Bronchial epithelial cell (primary cell): ENCODE measurements at regions not wholly inside any gene's neighbourhood (a gene's known extent, or its start where the extent isn't known, plus 50 kb on each side); places are given as distances from the start of the nearest gene placed in this dataset.
"Not testable (repeated sequence)": the region's sequence is repeated elsewhere in the genome, so short reads cannot be mapped to it uniquely, and the experiment has no call there.

Experiments
- DNase-seq: peaks from one replicate; pipeline ENCODE4 v3.0.0-alpha.2; 2010; ENCODE audit warnings: low read depth
- FAIRE-seq: peaks from 2 replicates; lab custom pipeline; 2011; peaks lifted over from hg19 to GRCh38; lab: Jason Lieb, UNC
- H3K27me3 ChIP-seq: 2 replicates; pipeline ENCODE4 v1.5.1; 2011; ENCODE audit warnings: low read length; ENCODE audit not compliant: control insufficient read depth, insufficient read depth
- H3K36me3 ChIP-seq: 2 replicates; pipeline ENCODE4 v1.5.1; 2011; ENCODE audit warnings: low read length; ENCODE audit not compliant: control insufficient read depth, insufficient read depth
- H3K4me3 ChIP-seq: 2 replicates; pipeline ENCODE4 v1.5.1; 2011; ENCODE audit warnings: mild to moderate bottlenecking, low read depth, low read length, control low read depth
- TF ChIP-seq, protein P1 (sequence below): IDR thresholded peaks from 2 replicates; pipeline ENCODE4 v1.5.1; 2011; ENCODE audit warnings: mild to moderate bottlenecking, moderate library complexity, low read length, control low read depth, inconsistent platforms; ENCODE audit not compliant: insufficient read depth, severe bottlenecking

DNA sequence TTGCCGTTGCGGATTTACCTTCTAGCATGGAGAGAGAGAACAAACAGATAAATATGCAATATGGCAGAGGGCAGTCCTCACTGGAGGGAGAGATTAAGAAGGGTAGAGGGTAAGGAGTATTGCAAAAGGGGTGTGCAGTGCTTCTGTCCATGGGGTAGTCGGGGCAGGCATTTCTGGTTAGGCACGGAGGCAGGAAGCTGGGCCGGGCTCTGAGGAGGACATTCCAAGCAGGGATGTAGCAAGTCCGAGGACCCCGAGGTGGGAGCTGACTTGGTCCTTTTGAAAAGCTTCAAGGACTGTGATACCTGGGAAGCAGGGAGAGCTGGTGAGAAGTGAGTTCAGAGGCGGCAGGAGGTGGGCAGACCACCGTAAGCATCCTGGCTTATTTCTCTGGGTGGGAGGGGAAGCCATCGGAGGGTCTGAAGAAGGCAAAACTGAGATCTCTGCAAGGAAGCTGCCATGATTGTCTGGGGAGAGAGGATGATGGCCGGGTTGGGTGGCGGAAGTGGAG lies 214.9 kb downstream of the FGF9 start:
- DNase-seq (no peak), FAIRE-seq (no peak)
- TF ChIP-seq, protein P1, sequence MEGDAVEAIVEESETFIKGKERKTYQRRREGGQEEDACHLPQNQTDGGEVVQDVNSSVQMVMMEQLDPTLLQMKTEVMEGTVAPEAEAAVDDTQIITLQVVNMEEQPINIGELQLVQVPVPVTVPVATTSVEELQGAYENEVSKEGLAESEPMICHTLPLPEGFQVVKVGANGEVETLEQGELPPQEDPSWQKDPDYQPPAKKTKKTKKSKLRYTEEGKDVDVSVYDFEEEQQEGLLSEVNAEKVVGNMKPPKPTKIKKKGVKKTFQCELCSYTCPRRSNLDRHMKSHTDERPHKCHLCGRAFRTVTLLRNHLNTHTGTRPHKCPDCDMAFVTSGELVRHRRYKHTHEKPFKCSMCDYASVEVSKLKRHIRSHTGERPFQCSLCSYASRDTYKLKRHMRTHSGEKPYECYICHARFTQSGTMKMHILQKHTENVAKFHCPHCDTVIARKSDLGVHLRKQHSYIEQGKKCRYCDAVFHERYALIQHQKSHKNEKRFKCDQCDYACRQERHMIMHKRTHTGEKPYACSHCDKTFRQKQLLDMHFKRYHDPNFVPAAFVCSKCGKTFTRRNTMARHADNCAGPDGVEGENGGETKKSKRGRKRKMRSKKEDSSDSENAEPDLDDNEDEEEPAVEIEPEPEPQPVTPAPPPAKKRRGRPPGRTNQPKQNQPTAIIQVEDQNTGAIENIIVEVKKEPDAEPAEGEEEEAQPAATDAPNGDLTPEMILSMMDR, result no peak
- H3K36me3 ChIP-seq, result no peaks in the 10 kb centered on the region
- H3K27me3 ChIP-seq, result no peaks in the 10 kb centered on the region
- H3K4me3 ChIP-seq, result no peak overlapping the region

DNA sequence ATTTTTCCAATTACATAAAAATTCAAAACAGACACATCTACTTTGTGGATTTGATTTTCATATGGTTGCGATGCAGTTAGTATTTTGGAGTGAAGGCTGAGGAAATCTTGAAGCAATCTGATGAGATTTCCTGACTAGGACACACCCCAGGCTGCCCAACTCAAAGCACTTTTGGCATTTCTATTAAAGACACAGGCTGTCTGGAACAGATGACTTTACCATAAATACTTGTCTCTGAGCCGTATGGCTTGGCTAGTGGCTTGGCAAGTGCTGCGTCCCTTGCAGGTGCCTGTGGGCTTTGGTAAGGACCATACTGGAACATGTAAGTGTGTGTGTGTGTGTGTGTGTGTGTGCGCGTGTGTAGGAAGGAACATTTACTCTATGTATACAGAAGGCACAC lies 218.8 kb downstream of the FGF9 start:
- DNase-seq (no peak), FAIRE-seq (no peak)
- H3K4me3 ChIP-seq, result no peak overlapping the region
- H3K27me3 ChIP-seq, result no peaks in the 10 kb centered on the region
- TF ChIP-seq, protein P1, result no peak
- no peaks in the 10 kb centered on the region for H3K36me3 ChIP-seq

DNA sequence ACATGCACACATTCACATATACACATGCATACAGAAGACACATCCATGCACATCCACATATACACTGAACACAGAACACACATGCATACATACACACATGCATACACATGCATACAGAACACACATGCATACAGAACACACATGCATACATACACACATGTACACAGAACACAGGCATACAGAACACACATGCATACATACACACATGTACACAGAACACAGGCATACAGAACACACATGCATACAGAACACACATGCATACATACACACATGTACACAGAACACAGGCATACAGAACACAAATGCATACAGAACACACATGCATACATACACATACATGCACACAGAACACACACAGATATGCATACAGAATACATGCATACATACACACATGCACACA lies 219.3 kb downstream of the FGF9 start:
- not testable (repeated sequence) for H3K4me3 ChIP-seq, DNase-seq, H3K36me3 ChIP-seq, H3K27me3 ChIP-seq, FAIRE-seq

DNA sequence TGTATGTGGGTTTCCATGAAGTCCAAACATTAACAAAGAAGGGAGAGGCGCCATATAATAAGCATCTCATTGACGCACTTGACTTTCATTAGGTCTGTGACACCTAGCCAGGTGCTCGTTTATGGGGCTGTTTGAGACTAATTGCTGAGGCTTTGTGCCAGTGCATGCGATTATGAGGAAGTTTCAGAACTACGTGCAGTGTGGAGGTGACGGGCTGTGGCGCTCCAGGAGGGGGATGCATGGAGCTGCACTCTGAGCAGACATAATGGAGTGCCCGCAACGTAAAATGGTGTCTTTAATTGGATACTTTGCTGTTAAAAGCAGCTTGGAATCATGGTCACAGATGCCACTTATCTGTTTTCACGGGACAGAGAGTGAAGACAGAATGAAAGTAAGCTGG lies 223.2 kb downstream of the FGF9 start:
- Histone ChIP-seq H3K36me3 (no peaks in the 10 kb centered on the region), H3K4me3 (no peak overlapping the region), H3K27me3 (no peaks in the 10 kb centered on the region)
- DNase-seq (no peak), FAIRE-seq (no peak)
- TF ChIP-seq, protein P1, result no peak

DNA sequence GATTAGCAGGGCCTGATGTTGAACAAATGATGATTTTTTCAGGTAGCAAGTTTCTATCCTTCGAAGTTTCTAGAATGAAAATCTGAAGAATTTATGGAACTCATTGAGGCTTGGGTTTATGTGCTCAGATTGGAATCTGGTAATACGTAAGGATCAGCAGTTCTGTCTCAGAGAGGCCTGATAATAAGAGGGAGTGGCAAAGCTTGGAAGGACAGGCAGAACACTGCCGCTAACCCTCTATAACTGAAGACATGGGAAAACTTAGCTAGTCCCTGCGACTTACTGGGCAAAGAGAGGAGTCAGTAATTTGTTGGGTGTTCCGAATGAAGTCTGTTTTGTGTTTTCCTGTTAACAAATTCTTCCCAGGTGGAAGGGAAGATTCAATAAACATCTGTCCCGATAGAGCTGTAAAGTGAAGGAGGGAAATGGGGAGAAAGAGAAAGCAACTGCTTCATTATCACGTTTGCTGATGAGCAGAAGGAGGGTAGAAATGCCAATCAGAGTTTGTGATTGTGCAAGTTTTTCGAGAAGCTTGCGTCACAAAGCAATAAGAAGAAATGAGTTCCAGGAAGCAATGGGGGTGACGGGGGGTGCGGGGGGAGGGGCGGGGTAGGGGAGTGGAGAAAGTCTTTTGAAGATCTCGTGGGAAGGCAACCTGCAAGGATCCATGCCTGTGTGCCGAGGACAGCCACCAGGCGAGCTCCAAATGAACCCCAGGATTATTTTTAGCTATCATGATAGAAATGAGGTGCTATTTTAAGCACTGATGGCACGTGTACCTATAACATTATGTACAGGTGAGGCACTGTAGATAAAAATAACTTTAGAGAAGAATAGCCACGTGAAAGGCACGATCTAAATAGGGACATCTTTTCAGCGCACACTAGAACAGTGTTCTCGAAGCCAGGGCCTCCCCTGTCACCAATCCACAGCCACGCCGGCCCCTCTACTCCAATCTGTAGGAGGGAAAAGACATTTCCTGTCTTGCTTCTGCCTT lies 224.1 kb downstream of the FGF9 start:
- no peak for FAIRE-seq
- Histone ChIP-seq H3K27me3 (no peaks in the 10 kb centered on the region), H3K4me3 (no peak overlapping the region), H3K36me3 (no peaks in the 10 kb centered on the region)
- TF ChIP-seq, protein P1, result no peak
- DNase-seq, result no peak

DNA sequence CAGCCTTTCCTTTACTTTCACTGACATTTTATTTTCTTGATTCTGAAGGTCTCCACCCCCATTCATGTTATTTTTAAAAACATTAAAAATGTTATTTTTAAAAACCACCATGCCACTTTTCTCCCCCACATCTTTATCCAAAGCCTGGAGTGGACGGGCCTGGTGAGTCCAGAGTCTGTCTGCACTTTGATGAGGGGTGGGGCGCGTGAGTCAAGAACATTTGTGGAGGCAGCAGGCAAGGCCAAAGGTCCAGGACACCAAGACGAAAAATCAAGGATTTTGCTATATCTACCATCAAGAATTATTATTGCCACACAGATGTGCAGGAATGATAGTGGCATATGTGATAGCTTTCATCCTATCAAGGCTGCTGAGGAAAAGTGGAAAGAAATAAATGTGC lies 224.9 kb downstream of the FGF9 start:
- TF ChIP-seq, protein P1, result no peak
- DNase-seq (no peak), FAIRE-seq (no peak)
- no peaks in the 10 kb centered on the region for H3K36me3 ChIP-seq
- no peaks in the 10 kb centered on the region for H3K27me3 ChIP-seq
- H3K4me3 ChIP-seq, result no peak overlapping the region
